Astrocyte of the cerebellum (primary cell): ENCODE measurements at regions not wholly inside any gene's neighbourhood (a gene's known extent, or its start where the extent isn't known, plus 50 kb on each side); places are given as distances from the start of the nearest gene placed in this dataset.

Experiments
- DNase-seq: peaks from one replicate; pipeline ENCODE4 v3.0.0-alpha.2; 2011; ENCODE audit warnings: low read depth
- H3K4me3 ChIP-seq: 2 replicates; pipeline ENCODE4 v1.5.1; 2011; ENCODE audit warnings: mild to moderate bottlenecking, low read depth, low read length, moderate library complexity
- CTCF ChIP-seq: IDR thresholded peaks from 2 replicates; pipeline ENCODE4 v1.5.1; 2012; ENCODE audit warnings: low read length, low read depth, moderate library complexity, mild to moderate bottlenecking; ENCODE audit errors: missing control alignments
- in situ Hi-C: cut with HindIII; loops from 2 replicates; pipeline ENCODE4 v1.10.0; 2017; ENCODE audit warnings: low sequenced_read_pairs

GRCh38 chr5:8005416-8005815, 136.5 kb downstream of the MTRR start:
- no peak overlapping the region for H3K4me3 ChIP-seq
- in situ Hi-C loops = no loop called here
- no peak for TF ChIP-seq CTCF
- no peak for DNase-seq

DNA sequence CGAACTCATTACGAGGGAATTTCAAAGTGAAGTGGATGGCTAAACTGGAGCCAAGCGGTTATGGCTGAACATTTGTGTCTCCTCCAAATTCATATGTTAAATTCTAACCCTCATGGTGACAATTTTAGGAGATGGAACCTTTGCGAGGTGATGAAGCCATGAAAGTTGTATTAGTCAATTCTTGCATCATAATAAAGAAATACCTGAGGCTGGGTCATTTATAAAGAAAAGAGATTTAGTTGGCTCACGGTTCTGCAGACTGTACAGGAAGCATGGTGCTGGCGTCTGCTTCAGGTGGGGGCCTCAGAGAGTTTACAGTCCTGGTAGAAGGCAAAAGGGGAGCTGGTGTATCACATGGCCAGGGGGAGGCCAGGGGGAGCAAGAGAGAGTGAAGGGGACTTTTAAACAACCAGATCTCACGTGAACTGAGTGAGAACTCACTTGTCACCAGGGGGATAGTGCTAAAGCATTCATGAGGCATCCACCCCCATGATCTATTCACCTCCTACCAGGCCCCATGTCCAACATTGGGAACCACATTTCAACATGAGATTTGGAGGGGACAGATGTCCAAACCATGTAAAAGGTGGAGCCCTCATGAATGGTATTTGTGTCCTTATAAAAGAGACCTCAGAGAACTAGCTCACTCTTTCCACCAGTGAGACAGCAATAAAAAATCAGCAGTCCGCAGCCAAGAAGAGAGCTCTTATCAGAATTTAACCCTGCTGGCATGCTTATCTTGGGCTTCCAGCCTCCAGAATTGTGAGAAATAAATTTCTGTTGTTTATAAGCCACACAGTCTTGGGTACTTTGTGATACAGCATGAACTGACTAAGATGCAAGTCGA, 143.4 kb downstream of the MTRR start:
- H3K4me3 ChIP-seq = no peak overlapping the region
- DNase-seq = no peak
- no peak for TF ChIP-seq CTCF
- in situ Hi-C loops = no loop called here

DNA sequence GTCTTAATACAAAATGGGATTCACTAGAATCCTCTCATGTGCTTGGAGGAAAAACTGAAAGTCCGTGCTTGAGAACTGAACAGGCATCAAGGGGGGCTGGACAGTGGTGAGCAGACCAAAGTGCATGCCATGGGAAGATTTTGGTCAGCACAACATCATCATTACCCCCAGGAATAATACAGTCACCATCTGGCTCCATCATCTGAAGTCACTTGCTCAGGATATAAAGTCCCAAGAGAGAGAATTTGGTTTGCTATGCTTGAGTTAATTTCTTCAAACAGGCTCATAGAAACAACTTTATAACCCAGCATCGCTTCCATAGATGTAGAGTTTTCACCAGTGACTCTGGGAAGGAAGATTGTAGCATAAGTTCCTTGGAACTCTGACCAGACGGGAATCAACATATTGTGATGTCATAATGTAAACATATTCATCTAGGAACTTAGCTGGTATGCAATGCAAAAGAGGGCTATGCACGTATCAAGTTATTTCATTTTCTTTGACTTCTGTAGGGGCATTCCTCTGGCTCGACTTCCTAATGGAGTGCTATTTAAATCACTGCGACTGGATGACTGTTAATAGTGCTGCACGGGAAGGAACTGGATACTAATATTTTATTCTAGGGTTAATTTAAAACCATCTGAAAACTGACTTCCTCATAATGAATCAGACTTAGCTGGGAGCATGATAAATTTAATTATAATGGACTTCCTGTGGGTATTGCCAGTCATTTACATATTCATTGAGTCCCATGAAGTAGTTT, 145.2 kb downstream of the MTRR start:
- in situ Hi-C loops = no loop called here
- no peak overlapping the region for H3K4me3 ChIP-seq
- no peak for TF ChIP-seq CTCF
- no peak for DNase-seq

DNA sequence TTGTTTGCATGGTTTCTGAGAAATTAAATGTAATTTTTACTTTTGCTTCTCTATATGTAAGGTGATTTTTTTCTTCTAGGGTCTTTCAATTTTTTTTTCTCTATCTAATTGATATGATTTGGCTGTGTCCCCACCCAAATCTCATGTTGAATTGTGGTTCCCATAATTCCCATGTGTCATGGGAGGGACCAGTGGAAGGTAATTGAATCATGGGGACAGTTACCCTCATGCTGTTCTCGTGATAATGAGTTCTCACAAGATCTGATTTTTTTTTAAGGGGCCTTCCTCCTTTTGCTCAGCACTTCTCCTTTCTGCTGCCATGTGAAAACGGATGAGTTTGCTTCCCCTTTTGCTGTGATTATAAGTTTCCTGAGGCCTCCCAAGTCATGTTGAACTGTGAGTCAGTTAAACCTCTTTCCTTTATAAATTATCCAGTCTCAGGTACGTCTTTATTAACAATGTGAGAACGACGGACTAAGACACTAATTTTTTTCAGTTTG, 150.8 kb downstream of the MTRR start:
- no peak for TF ChIP-seq CTCF
- no peak overlapping the region for H3K4me3 ChIP-seq
- in situ Hi-C loops = no loop called here
- no peak for DNase-seq

GRCh38 chr5:8020861-8021514, 152.0 kb downstream of the MTRR start:
- H3K4me3 ChIP-seq = no peak overlapping the region
- no peak for DNase-seq
- no peak for TF ChIP-seq CTCF
- in situ Hi-C loops = no loop called here

DNA sequence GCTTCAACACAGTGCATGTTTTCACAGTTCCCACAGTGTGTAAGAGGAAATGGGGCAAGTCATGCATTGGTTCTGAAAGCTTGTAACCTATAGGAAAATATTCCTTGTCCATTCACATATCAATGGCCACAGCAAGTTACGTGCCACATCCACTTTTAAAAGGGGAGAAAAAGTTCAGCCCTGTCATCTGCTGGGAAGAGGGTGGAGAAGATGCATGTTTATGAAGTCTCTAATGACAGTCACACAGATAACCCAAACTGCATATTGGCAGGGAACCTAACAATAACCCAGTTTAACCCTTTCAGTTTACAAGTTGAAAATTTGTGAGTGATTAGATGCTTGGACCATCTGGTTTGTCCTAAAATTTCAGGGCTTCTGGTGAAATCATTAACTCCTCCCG, 159.3 kb downstream of the MTRR start:
- in situ Hi-C loops = no loop called here
- H3K4me3 ChIP-seq = no peak overlapping the region
- no peak for TF ChIP-seq CTCF
- DNase-seq = no peak
